MV-4-11 (cell line): ENCODE measurements at regions not wholly inside any gene's neighbourhood (a gene's known extent, or its start where the extent isn't known, plus 50 kb on each side); places are given as distances from the start of the nearest gene placed in this dataset.
"Not testable (repeated sequence)": the region's sequence is repeated elsewhere in the genome, so short reads cannot be mapped to it uniquely, and the experiment has no call there.

ENCODE experiments used
- DNase-seq: peaks from one replicate; lab custom pipeline; 2025; lab: John Stamatoyannopoulos, UW

DNA sequence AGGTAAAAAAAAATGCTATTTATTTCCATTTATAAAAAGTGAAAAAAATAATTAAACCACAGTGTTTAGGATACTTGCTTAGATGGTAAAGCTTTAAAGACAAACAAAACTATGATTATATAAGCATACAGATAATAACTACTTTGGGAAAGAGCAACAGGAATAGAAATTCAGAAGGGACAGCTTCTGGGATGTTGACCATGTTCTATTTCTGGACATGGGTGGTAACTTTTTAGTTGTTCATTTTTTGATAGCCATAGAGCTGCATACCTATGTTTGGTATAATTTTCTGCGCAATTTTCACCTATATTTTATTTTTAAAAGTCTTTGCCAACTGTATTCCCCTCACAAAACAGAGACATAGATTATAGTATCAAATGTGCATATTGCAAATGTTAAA is 572.0 kb upstream of the NR2F2 start:
- no peak for DNase-seq

GRCh38 chr15:95758851-95759250 is 571.6 kb upstream of the NR2F2 start:
- no peak for DNase-seq

- DNase-seq: no peak
Observed at GRCh38 chr15:95760508-95760907, 570.0 kb upstream of the NR2F2 start.

GRCh38 chr15:95761501-95762165 is 568.9 kb upstream of the NR2F2 start:
- no peak for DNase-seq

DNA sequence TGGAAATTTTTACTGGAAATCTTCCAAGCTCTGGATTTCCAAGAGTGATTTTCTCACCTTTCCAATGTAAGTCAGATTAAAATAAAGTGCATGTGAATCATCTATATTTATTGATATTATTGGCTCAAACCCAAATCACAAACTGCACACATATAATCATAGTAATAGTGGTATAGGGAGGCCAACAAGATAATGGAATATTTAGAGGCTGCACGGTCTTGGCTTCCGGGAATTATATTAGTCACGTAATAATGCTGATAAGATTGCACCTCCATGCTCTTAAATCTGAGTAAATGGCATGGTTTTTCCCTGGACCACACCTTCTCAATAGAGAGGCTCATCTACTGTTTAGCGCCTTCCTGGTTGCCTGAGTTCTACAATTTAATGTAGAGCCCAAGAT is 567.1 kb upstream of the NR2F2 start:
- DNase-seq: no peak

- DNase-seq: no peak
Observed at GRCh38 chr15:95765161-95765560, 565.3 kb upstream of the NR2F2 start.

- no peak for DNase-seq
Observed at GRCh38 chr15:95770196-95770595, 560.3 kb upstream of the NR2F2 start.

DNA sequence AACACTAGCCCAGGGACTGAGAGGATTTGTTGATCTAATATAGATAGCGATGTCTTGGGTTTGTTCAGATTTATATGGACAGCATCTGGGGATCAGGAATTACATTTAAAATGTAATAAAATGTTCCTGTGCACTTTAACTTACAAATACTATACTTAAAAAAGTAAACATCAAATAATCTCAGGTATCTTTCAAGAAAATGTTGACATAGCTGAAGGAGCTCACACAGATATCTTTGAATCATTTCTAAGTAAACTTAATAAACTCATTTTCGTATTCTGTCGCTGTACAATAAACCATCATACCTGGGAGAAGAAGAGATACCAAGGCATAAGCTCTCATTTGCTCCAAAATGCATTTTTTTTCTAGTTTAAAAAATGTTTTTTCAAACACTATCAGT is 557.5 kb upstream of the NR2F2 start:
- no peak for DNase-seq

DNA sequence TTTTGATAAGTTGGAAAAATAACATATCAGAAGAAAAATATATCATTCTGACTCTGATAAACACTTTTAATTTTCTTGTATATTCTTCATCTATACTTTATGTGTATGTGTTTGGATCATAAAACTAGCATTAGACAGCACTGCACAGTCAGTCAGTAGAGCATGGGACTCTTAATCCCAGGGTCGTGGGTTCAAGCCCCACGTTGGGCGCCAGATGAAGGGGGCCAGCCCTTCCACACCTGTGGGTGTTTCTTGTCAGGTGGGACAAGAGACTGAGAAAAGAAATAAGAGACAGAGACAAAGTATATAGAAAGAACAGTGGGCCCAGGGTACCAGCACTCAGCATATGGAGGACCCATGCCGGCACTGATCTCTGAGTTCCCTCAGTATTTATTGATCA is 546.0 kb upstream of the NR2F2 start:
- no peak for DNase-seq

GRCh38 chr15:95785276-95785675 is 545.2 kb upstream of the NR2F2 start:
- DNase-seq: not testable (repeated sequence)

GRCh38 chr15:95793231-95793630 is 537.3 kb upstream of the NR2F2 start:
- no peak for DNase-seq

- no peak for DNase-seq
Observed at GRCh38 chr15:95795386-95795785, 535.1 kb upstream of the NR2F2 start.

DNA sequence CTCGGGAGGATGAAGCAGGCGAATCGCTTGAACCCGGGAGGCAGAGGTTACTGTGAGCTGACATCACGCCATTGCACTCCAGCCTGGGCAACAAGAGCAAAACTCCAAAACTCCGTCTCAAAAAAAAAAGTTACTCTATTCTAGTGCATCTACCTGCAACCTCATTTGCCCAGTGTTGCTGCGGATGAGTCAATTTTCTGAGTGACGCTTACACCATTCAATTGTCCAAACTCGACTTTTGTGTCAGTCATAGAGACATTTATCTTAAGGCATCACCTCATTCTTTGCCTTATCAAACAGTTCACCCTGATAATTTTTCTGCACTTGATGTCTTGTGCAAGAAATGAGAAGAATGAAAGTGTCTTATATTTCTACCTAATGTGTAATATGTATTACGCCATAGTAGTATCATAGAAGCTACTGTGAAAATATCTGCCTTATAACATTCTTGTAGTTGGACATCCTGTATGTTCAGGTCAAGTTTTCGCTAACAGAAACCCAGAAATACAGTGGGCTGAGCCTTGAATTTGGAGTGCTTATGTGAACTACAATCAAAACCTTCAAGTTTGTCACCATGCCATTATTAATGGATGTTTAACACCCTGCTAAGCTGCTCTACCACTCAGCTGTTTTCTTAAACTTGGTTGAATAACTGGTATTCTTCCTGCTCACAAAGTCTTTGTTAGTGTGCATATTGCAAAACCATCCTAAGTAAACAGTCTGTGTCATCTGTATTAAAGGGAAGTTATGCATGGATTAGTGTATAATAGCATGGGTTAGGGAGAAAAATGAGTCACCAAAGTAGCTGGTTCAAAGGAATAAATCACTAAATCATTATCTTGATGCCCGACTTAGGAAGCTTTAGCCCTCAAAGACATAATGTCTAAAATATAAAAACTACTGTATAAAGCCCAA is 531.0 kb upstream of the NR2F2 start:
- peak; percentile 74 for DNase-seq

GRCh38 chr15:95804484-95804883 is 526.0 kb upstream of the NR2F2 start:
- DNase-seq: no peak

- DNase-seq: no peak
Observed at GRCh38 chr15:95812491-95812890, 518.0 kb upstream of the NR2F2 start.

GRCh38 chr15:95814908-95815307 is 515.6 kb upstream of the NR2F2 start:
- DNase-seq: no peak

GRCh38 chr15:95816591-95816990 is 513.9 kb upstream of the NR2F2 start:
- no peak for DNase-seq

GRCh38 chr15:95822961-95823360 is 507.5 kb upstream of the NR2F2 start:
- DNase-seq: no peak

- DNase-seq: no peak
Observed at GRCh38 chr15:95825208-95825607, 505.3 kb upstream of the NR2F2 start.

- no peak for DNase-seq
Observed at GRCh38 chr15:95825671-95826411, 504.7 kb upstream of the NR2F2 start.

- no peak for DNase-seq
Observed at GRCh38 chr15:95826412-95827195, 503.9 kb upstream of the NR2F2 start.

GRCh38 chr15:95829062-95829461 is 501.4 kb upstream of the NR2F2 start:
- DNase-seq: no peak
